GM23248 (cell line): ENCODE measurements at regions not wholly inside any gene's neighbourhood (a gene's known extent, or its start where the extent isn't known, plus 50 kb on each side); places are given as distances from the start of the nearest gene placed in this dataset.

ENCODE experiments used
- EZH2 ChIP-seq: fragments of 200-600 bp; sonication (generic); IDR thresholded peaks from 2 replicates; pipeline ENCODE4 v1.6.1; 2018; ENCODE audit warnings: antibody characterized with exemption, mild to moderate bottlenecking; ENCODE audit not compliant: insufficient read depth, poor library complexity, severe bottlenecking
- EZH2phosphoT487 ChIP-seq: fragments of 200-600 bp; sonication (generic); IDR thresholded peaks from 2 replicates; pipeline ENCODE4 v1.6.1; 2018; ENCODE audit warnings: antibody characterized with exemption, moderate library complexity, mild to moderate bottlenecking, low read depth; ENCODE audit not compliant: insufficient read depth

DNA sequence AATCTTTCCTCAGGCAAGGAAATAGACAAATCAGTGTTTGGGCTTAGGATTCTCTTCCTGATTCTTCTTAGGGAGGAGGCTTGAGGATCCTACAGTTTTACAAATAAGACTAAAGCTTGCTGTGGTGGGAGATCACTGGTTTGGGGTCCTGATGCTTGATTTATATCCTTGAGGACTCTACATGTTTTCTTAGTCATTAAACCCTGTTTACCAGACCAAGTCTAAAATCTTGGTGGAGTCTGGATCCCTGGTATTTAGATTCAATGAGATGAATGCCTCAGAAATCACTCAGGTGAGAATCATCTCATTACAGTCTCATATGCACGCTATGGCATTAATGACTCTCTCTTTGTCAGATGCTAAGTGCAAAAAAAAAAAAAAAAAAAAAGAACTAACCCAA lies 304.3 kb upstream of the SALL1 start:
- TF ChIP-seq EZH2phosphoT487 (no peak), EZH2 (no peak)
